ENCODE measurements at regions not wholly inside any gene's neighbourhood (a gene's known extent, or its start where the extent isn't known, plus 50 kb on each side); places are given as distances from the start of the nearest gene placed in this dataset.

GRCh38 chr9:121569266-121569648 lies 69.6 kb upstream of the GGTA1 start:
- DNase-seq (ENCODE audit: low spot score) = no peak

GRCh38 chr9:121572581-121572980 lies 72.9 kb upstream of the GGTA1 start:
- no peak for DNase-seq (ENCODE audit: low spot score)

- no peak for DNase-seq (ENCODE audit: low spot score)
These were observed 74.3 kb upstream of the GGTA1 start for GRCh38 chr9:121573717-121574485.

GRCh38 chr9:121574774-121575519 lies 75.3 kb upstream of the GGTA1 start:
- no peak for DNase-seq (ENCODE audit: low spot score)

- no peak for DNase-seq (ENCODE audit: low spot score)
These were observed 75.0 kb upstream of the DAB2IP start for GRCh38 chr9:121576281-121577075.

GRCh38 chr9:121577166-121577565 lies 74.3 kb upstream of the DAB2IP start:
- DNase-seq (ENCODE audit: low spot score) = no peak

- no peak for DNase-seq (ENCODE audit: low spot score)
These were observed 73.9 kb upstream of the DAB2IP start for GRCh38 chr9:121577572-121577971.

GRCh38 chr9:121581786-121582600 lies 69.4 kb upstream of the DAB2IP start:
- DNase-seq (ENCODE audit: low spot score) = no peak

- no peak for DNase-seq (ENCODE audit: low spot score)
These were observed 68.8 kb upstream of the DAB2IP start for GRCh38 chr9:121582641-121583040.

GRCh38 chr9:121584421-121584820 lies 67.0 kb upstream of the DAB2IP start:
- DNase-seq (ENCODE audit: low spot score) = no peak

- no peak for DNase-seq (ENCODE audit: low spot score)
These were observed 63.6 kb upstream of the DAB2IP start for GRCh38 chr9:121587863-121588262.

GRCh38 chr9:121589986-121590385 lies 61.4 kb upstream of the DAB2IP start:
- no peak for DNase-seq (ENCODE audit: low spot score)

GRCh38 chr9:121592265-121592664 lies 59.2 kb upstream of the DAB2IP start:
- DNase-seq (ENCODE audit: low spot score) = no peak

- DNase-seq (ENCODE audit: low spot score) = no peak
These were observed 58.4 kb upstream of the DAB2IP start for GRCh38 chr9:121593066-121593465.

GRCh38 chr9:121596515-121596914 lies 54.9 kb upstream of the DAB2IP start:
- DNase-seq (ENCODE audit: low spot score) = no peak

GRCh38 chr9:121597698-121598166 lies 53.7 kb upstream of the DAB2IP start:
- DNase-seq (ENCODE audit: low spot score) = no peak

GRCh38 chr9:121598167-121598964 lies 53.1 kb upstream of the DAB2IP start:
- no peak for DNase-seq (ENCODE audit: low spot score)

GRCh38 chr9:121598965-121599871 lies 52.2 kb upstream of the DAB2IP start:
- peak; percentile 88 for DNase-seq (ENCODE audit: low spot score)

GRCh38 chr9:121599872-121600585 lies 51.4 kb upstream of the DAB2IP start:
- peak; percentile 47 for DNase-seq (ENCODE audit: low spot score)
